ENCODE measurements at regions not wholly inside any gene's neighbourhood (a gene's known extent, or its start where the extent isn't known, plus 50 kb on each side); places are given as distances from the start of the nearest gene placed in this dataset.

DNA sequence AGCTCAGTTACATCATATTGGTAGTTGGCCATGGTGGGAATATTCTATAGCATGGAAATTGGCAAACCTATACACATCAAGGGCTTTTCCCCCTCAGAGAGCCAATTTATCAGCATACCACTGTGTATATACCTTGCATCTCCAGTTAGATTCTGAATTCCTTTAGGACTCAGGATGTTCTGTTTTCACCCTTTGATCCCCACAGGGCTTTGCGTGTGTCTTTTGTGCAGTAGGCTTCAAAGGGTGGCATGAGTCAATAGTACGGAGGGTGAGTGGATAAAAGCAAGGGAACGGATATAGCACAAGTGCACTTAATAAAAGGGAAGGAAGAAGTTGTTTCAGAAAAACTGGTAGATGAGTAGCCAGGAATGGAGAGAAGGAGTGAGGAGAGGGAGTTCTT is 99.2 kb upstream of the RGMA start:
- Histone ChIP-seq H3K4me1 (ENCODE audit: control insufficient read depth, insufficient read depth, low read length) (no peaks in the 10 kb centered on the region), H4K5ac (ENCODE audit: low read depth, low read length) (no peak overlapping the region), H2AK5ac (ENCODE audit: low read depth, low read length) (no peak overlapping the region), H4K91ac (ENCODE audit: insufficient read depth, low read depth, low read length) (no peak overlapping the region), H3K18ac (ENCODE audit: low read depth, low read length) (no peak overlapping the region), H4K20me1 (ENCODE audit: insufficient read depth, low read length) (no peaks in the 10 kb centered on the region), H3K27me3 (ENCODE audit: control insufficient read depth, insufficient read depth, low read length) (no peaks in the 10 kb centered on the region), H3K27ac (ENCODE audit: insufficient read depth, low read length) (no peak overlapping the region), H3K23ac (ENCODE audit: low read depth, low read length) (no peak overlapping the region), H3K4me2 (ENCODE audit: low read depth, low read length) (no peak overlapping the region), H3K56ac (ENCODE audit: extremely low read depth, insufficient read depth, low read length) (no peak overlapping the region), H2BK20ac (ENCODE audit: low read depth, low read length) (no peak overlapping the region), H3K4me3 (ENCODE audit: insufficient read depth, low read depth, low read length) (no peak overlapping the region), H3K9me3 (ENCODE audit: control insufficient read depth, insufficient read depth, low read length) (peaks cover 2% of the 10 kb centered on the region; the same call in 1 of the 2 replicates), H2BK5ac (ENCODE audit: low read depth, low read length, poor library complexity, severe bottlenecking) (no peak overlapping the region), H3K79me1 (ENCODE audit: low read depth in 1 of 2, low read length in 2 of 2) (no peaks in the 10 kb centered on the region), H3K9ac (ENCODE audit: low read depth, low read length) (no peak overlapping the region), H2BK120ac (ENCODE audit: low read depth, low read length) (no peak overlapping the region), H4K8ac (ENCODE audit: low read depth in 2 of 2, low read length in 2 of 2) (no peak overlapping the region), H2AFZ (replicated peaks; ENCODE audit: low read length, poor library complexity) (no peak overlapping the region), H3K14ac (replicated peaks; ENCODE audit: low read depth, low read length) (no peak overlapping the region), H2AK9ac (replicated peaks; ENCODE audit: low read depth, low read length, poor library complexity) (no peak overlapping the region), H2BK15ac (ENCODE audit: low read depth, low read length) (no peak overlapping the region), H3K4ac (ENCODE audit: low read depth, low read length) (no peak overlapping the region), H3K9me1 (ENCODE audit: insufficient read depth, low read length) (no peaks in the 10 kb centered on the region), H3K36me3 (ENCODE audit: control insufficient read depth, insufficient read depth, low read length) (no peaks in the 10 kb centered on the region)
- ChIA-PET POLR2A (ENCODE audit: unreplicated experiment) (no interaction called here), CTCF (no interaction called here)
- in situ Hi-C loops (cut with MboI; ENCODE audit: low sequenced_read_pairs) = no loop called here
- dilution Hi-C loops (cut with HindIII; ENCODE audit: low sequenced_read_pairs, unreplicated experiment) = no loop called here
- 30% methylated on average over 3 of the region's 3 CpGs; no CpG with 5 or more reads in 1 of the 2 experiments for WGBS, 2 experiments (ENCODE audit: extremely low coverage in 2 of 2, insufficient read length in 1 of 2)
- DNase-seq (no peak), ATAC-seq (ENCODE audit: low read depth) (no peak)
- TF ChIP-seq NFE2L2 (IDR thresholded peaks at IDR 0.05; ENCODE audit: low read depth, low read length) (no peak), RCOR1 (IDR thresholded peaks at IDR 0.05; ENCODE audit: insufficient replicate concordance, low read length) (no peak), FOS (IDR thresholded peaks at IDR 0.05; ENCODE audit: low read depth, low read length) (no peak), BHLHE40 (IDR thresholded peaks at IDR 0.05; ENCODE audit: low read depth, low read length) (no peak), RFX5 (IDR thresholded peaks at IDR 0.05; ENCODE audit: low read depth, low read length) (no peak), MAZ (IDR thresholded peaks at IDR 0.05; ENCODE audit: borderline replicate concordance, low read depth, low read length) (no peak), CHD1 (IDR thresholded peaks at IDR 0.05; ENCODE audit: low read depth, low read length) (no peak)
- intact Hi-C loops (cut with micrococcal nuclease) = no loop called here
- BruUV-seq (replicated peaks) = no TSS peak
